HepG2 (cell line): ENCODE measurements at regions not wholly inside any gene's neighbourhood (a gene's known extent, or its start where the extent isn't known, plus 50 kb on each side); places are given as distances from the start of the nearest gene placed in this dataset.

Experiments
- ATAC-seq: fragments of 200-7000 bp; cut with Tn5 transposase; 3 replicates; pipeline ENCODE4 v1.9.1; 2020; ENCODE audit warnings: mild to moderate bottlenecking, moderate library complexity
- BruUV-seq: library from RNA; stranded (reverse); fragments of 400-500 nt; replicated peaks from 2 replicates; lab custom pipeline; 2021; lab: Mats Ljungman, UMichigan
- CTCF ChIA-PET: fragments of 300-600 bp; formaldehyde crosslinking; extraction: SDS; loops from one replicate; lab custom pipeline; 2021; ENCODE audit warnings: low total read pairs, inconsistent platforms, low intra/inter-chr PET ratio; lab: Yijun Ruan, JAX
- POLR2A ChIA-PET: fragments of 350-600 bp; sonication (Branson Sonifier 250); formaldehyde crosslinking; loops from one replicate; lab custom pipeline; 2020; ENCODE audit warnings: antibody characterized with exemption, inconsistent platforms; lab: Yijun Ruan, JAX
- DNase-seq: peaks from one replicate; pipeline ENCODE4 v3.0.0-alpha.2; 2015; ENCODE audit warnings: low spot score
- FAIRE-seq: peaks from 3 replicates; lab custom pipeline; 2011; peaks lifted over from hg19 to GRCh38; lab: Jason Lieb, UNC
- H2AFZ ChIP-seq: one replicate; pipeline ENCODE4 v1.6.1; 2011; ENCODE audit warnings: low read length, inconsistent platforms
- H3K27ac ChIP-seq: fragments of 300-600 bp; 3 replicates; pipeline ENCODE4 v1.8.0; 2011; ENCODE audit warnings: mixed run types, mild to moderate bottlenecking, mixed read lengths, low read length, inconsistent platforms; ENCODE audit not compliant: insufficient read depth; ENCODE audit errors: extremely low read length
- H3K27me3 ChIP-seq, 2 experiments: fragments of 200-600 bp in 1 of 2; 2 replicates in 1 of 2; 3 replicates in 1 of 2; pipeline versions ENCODE4 v1.6.0 to v1.8.0; 2011; ENCODE audit warnings: low read length in 2 of 2, mild to moderate bottlenecking in 2 of 2, moderate library complexity in 2 of 2, inconsistent platforms in 1 of 2; ENCODE audit not compliant: insufficient read depth in 2 of 2, control insufficient read depth in 1 of 2
- H3K36me3 ChIP-seq, 2 experiments: fragments of 200-600 bp in 1 of 2; replicated peaks in 1 of 2; 2 replicates in 1 of 2; 3 replicates in 1 of 2; pipeline versions ENCODE4 v1.5.1 to v1.8.0; 2011; ENCODE audit warnings: low read length in 2 of 2, inconsistent platforms in 1 of 2; ENCODE audit not compliant: insufficient read depth in 2 of 2, control insufficient read depth in 1 of 2
- H3K4me1 ChIP-seq: 2 replicates; pipeline ENCODE4 v1.5.1; 2012; ENCODE audit warnings: low read length, inconsistent platforms; ENCODE audit not compliant: insufficient read depth
- H3K4me2 ChIP-seq: 2 replicates; pipeline ENCODE4 v1.6.0; 2011; ENCODE audit warnings: low read depth, low read length, inconsistent platforms
- H3K4me3 ChIP-seq, 3 experiments: fragments of 200-600 bp in 1 of 3; sonication (generic), shearing (Covaris generic) in 1 of 3; replicated peaks in 1 of 3; 2 replicates each; pipeline ENCODE4 v1.5.1; 2011 to 2016; ENCODE audit warnings: low read length in 3 of 3, inconsistent platforms in 2 of 3, low read depth in 2 of 3, mild to moderate bottlenecking in 2 of 3, control low read depth in 1 of 3, mixed read lengths in 1 of 3; ENCODE audit not compliant: insufficient read depth in 1 of 3
- H3K79me2 ChIP-seq: one replicate; pipeline ENCODE4 v1.6.1; 2011; ENCODE audit warnings: low read length, inconsistent platforms; ENCODE audit not compliant: insufficient read depth
- H3K9ac ChIP-seq: 2 replicates; pipeline ENCODE4 v1.6.0; 2011; ENCODE audit warnings: mild to moderate bottlenecking, low read depth, low read length, inconsistent platforms; ENCODE audit not compliant: insufficient read depth
- H3K9me3 ChIP-seq: 2 replicates; pipeline ENCODE4 v1.5.1; 2012; ENCODE audit warnings: mild to moderate bottlenecking, low read length
- H4K20me1 ChIP-seq: 2 replicates; pipeline ENCODE4 v1.6.0; 2011; ENCODE audit warnings: inconsistent platforms, mild to moderate bottlenecking, low read length, moderate library complexity; ENCODE audit not compliant: insufficient read depth
- ATAD3A ChIP-seq: sonication (generic); formaldehyde crosslinking; IDR thresholded peaks from 2 replicates; pipeline ENCODE4 v1.4.0; 2020; ENCODE audit warnings: missing genetic modification reagents
- CHCHD3 ChIP-seq: sonication (generic); formaldehyde crosslinking; IDR thresholded peaks from 2 replicates; pipeline ENCODE4 v1.8.0; 2022; ENCODE audit warnings: mild to moderate bottlenecking, missing genetic modification reagents, moderate library complexity
- HIC2 ChIP-seq: sonication (generic); formaldehyde crosslinking; IDR thresholded peaks from 2 replicates; pipeline ENCODE4 v1.9.0; 2022; ENCODE audit warnings: low read depth, missing genetic modification reagents
- JARID2 ChIP-seq: sonication (generic); formaldehyde crosslinking; IDR thresholded peaks from 2 replicates; pipeline ENCODE4 v1.8.1; 2023; ENCODE audit warnings: missing genetic modification reagents, inconsistent platforms; ENCODE audit not compliant: insufficient replicate concordance
- MEIS2 ChIP-seq: sonication (generic); formaldehyde crosslinking; IDR thresholded peaks from 2 replicates; pipeline ENCODE4 v1.9.0; 2021; ENCODE audit warnings: mild to moderate bottlenecking, missing genetic modification reagents
- NR2F2 ChIP-seq: IDR thresholded peaks from 2 replicates; pipeline ENCODE4 v1.6.1; 2012; ENCODE audit warnings: low read depth, inconsistent platforms, borderline replicate concordance
- PTBP1 ChIP-seq: fragments of 200-400 bp; formaldehyde crosslinking; IDR thresholded peaks from 2 replicates; pipeline ENCODE4 v1.6.1; 2018; ENCODE audit warnings: low read length, low read depth; ENCODE audit not compliant: poor library complexity, severe bottlenecking
- SAFB2 ChIP-seq: sonication (generic); formaldehyde crosslinking; IDR thresholded peaks from 2 replicates; pipeline ENCODE4 v1.5.1; 2020; ENCODE audit warnings: missing genetic modification reagents, low read depth, mild to moderate bottlenecking, borderline replicate concordance
- SIN3A ChIP-seq: IDR thresholded peaks from 2 replicates; pipeline ENCODE4 v1.6.1; 2011; ENCODE audit warnings: low read depth, mild to moderate bottlenecking, control low read depth, low read length, borderline replicate concordance
- TRAFD1 ChIP-seq: sonication (generic); formaldehyde crosslinking; IDR thresholded peaks from 2 replicates; pipeline ENCODE4 v1.5.1; 2020; ENCODE audit warnings: missing genetic modification reagents, mild to moderate bottlenecking, borderline replicate concordance
- ZNF205 ChIP-seq: IDR thresholded peaks from 2 replicates; pipeline ENCODE4 v1.6.1; 2018; ENCODE audit warnings: missing biosample characterization, missing genetic modification reagents
- ZNF543 ChIP-seq: sonication (generic); formaldehyde crosslinking; IDR thresholded peaks from 2 replicates; pipeline ENCODE4 v1.4.0; 2020; ENCODE audit warnings: mild to moderate bottlenecking, missing genetic modification reagents
- ZNF615 ChIP-seq: sonication (generic); formaldehyde crosslinking; IDR thresholded peaks from 2 replicates; pipeline ENCODE4 v1.5.0; 2020; ENCODE audit warnings: mild to moderate bottlenecking, missing genetic modification reagents, borderline replicate concordance
- WGBS: methylation state at CpG from one replicate; pipeline ENCODE4 v1.1.6; 2017; ENCODE audit warnings: low lambda C conversion rate; 5-methylcytosine and 5-hydroxymethylcytosine counted together
- in situ Hi-C: cut with HindIII; loops from 2 replicates; pipeline ENCODE4 v1.10.0; 2017; ENCODE audit warnings: low pct_unique_long_range_greater_than_20kb; ENCODE audit not compliant: extremely low pct_ligation_motif_present
- intact Hi-C: fragments of 100-400 bp; cut with micrococcal nuclease; formaldehyde crosslinking; loops from one replicate; pipeline ENCODE4 v1.10.0; 2022; ENCODE audit not compliant: unreplicated experiment
- TF ChIP-seq, protein P1 (sequence below): sonication (generic); formaldehyde crosslinking; IDR thresholded peaks from 2 replicates; pipeline ENCODE4 v1.4.0; 2020; ENCODE audit warnings: missing genetic modification reagents
- TF ChIP-seq, protein P2 (sequence below): fragments of 450-650 bp; IDR thresholded peaks from 2 replicates; pipeline ENCODE4 v1.6.1; 2016

- ATAC-seq, result no peak
- in situ Hi-C loops (no loop called here), intact Hi-C loops (no loop called here)
- ChIA-PET CTCF (no interaction called here), POLR2A (no interaction called here)
- H3K4me2 ChIP-seq, result no peak overlapping the region
- H3K9me3 ChIP-seq, result no peaks in the 10 kb centered on the region
- DNase-seq, result no peak
- no peak for TF ChIP-seq JARID2
- no peak for TF ChIP-seq SIN3A
- TF ChIP-seq MEIS2 (CRISPR knock-in tag), result no peak
- no peak for TF ChIP-seq NR2F2
- no peak for TF ChIP-seq PTBP1
- TF ChIP-seq SAFB2 (CRISPR knock-in tag), result no peak
- no peak for TF ChIP-seq ZNF543 (CRISPR knock-in tag)
- TF ChIP-seq, protein P1, sequence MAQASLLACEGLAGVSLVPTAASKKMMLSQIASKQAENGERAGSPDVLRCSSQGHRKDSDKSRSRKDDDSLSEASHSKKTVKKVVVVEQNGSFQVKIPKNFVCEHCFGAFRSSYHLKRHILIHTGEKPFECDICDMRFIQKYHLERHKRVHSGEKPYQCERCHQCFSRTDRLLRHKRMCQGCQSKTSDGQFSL (CRISPR knock-in tag), result no peak
- no peaks in the 10 kb centered on the region for H3K27me3 ChIP-seq
- H3K79me2 ChIP-seq, result no peaks in the 10 kb centered on the region
- 0% methylated on average over 1 of the region's 1 CpG for WGBS
- H4K20me1 ChIP-seq, result no peaks in the 10 kb centered on the region
- H3K27ac ChIP-seq, result no peak overlapping the region
- no peak overlapping the region for H3K9ac ChIP-seq
- BruUV-seq, result no TSS peak
- no peaks in the 10 kb centered on the region for H3K36me3 ChIP-seq
- H3K4me3 ChIP-seq, result no peak overlapping the region
- no peak overlapping the region for H2AFZ ChIP-seq
- no peak for FAIRE-seq
- no peaks in the 10 kb centered on the region for H3K4me1 ChIP-seq
Measured at GRCh38 chr11:25408146-25408545, 911.3 kb downstream of the LUZP2 start.

GRCh38 chr11:25415793-25416192 lies 916.1 kb upstream of the ANO3 start:
- CTCF ChIA-PET, result no interaction called here
- no peaks in the 10 kb centered on the region for H4K20me1 ChIP-seq
- WGBS, result 0% methylated on average over 3 of the region's 3 CpGs
- POLR2A ChIA-PET, result no interaction called here
- no peaks in the 10 kb centered on the region for H3K9me3 ChIP-seq
- no peak overlapping the region for H3K9ac ChIP-seq
- no peak overlapping the region for H3K4me2 ChIP-seq
- no TSS peak for BruUV-seq
- no peak for DNase-seq
- H2AFZ ChIP-seq, result no peak overlapping the region
- in situ Hi-C loops (no loop called here), intact Hi-C loops (no loop called here)
- H3K79me2 ChIP-seq, result no peaks in the 10 kb centered on the region
- no peaks in the 10 kb centered on the region for H3K36me3 ChIP-seq
- no peak overlapping the region for H3K27ac ChIP-seq
- H3K4me3 ChIP-seq, result no peak overlapping the region
- H3K4me1 ChIP-seq, result no peaks in the 10 kb centered on the region
- ATAC-seq, result no peak
- H3K27me3 ChIP-seq, result no peaks in the 10 kb centered on the region
- no peak for FAIRE-seq
- TF ChIP-seq ATAD3A (CRISPR knock-in tag) (no peak), CHCHD3 (no peak), ZNF615 (CRISPR knock-in tag) (no peak), ZNF205 (no peak), TRAFD1 (CRISPR knock-in tag) (no peak), HIC2 (no peak)
- TF ChIP-seq, protein P2, sequence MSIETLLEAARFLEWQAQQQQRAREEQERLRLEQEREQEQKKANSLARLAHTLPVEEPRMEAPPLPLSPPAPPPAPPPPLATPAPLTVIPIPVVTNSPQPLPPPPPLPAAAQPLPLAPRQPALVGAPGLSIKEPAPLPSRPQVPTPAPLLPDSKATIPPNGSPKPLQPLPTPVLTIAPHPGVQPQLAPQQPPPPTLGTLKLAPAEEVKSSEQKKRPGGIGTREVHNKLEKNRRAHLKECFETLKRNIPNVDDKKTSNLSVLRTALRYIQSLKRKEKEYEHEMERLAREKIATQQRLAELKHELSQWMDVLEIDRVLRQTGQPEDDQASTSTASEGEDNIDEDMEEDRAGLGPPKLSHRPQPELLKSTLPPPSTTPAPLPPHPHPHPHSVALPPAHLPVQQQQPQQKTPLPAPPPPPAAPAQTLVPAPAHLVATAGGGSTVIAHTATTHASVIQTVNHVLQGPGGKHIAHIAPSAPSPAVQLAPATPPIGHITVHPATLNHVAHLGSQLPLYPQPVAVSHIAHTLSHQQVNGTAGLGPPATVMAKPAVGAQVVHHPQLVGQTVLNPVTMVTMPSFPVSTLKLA, result no peak
